Activated T-cell treated with anti-CD3 and anti-CD28 coated beads for 48 hours (primary cell): ENCODE measurements at regions not wholly inside any gene's neighbourhood (a gene's known extent, or its start where the extent isn't known, plus 50 kb on each side); places are given as distances from the start of the nearest gene placed in this dataset.

ENCODE experiments used
- DNase-seq: peaks from one replicate; pipeline ENCODE4 v3.0.0-alpha.2; 2020; ENCODE audit warnings: low read depth

- no peak for DNase-seq
Measured at GRCh38 chrX:16451334-16451733, 198.6 kb upstream of the S100G start.

GRCh38 chrX:16454926-16455325 lies 195.0 kb upstream of the S100G start:
- DNase-seq, result no peak

- DNase-seq, result no peak
Measured at GRCh38 chrX:16457239-16457638, 192.7 kb upstream of the S100G start.

GRCh38 chrX:16458208-16458607 lies 191.8 kb upstream of the S100G start:
- DNase-seq, result no peak

- DNase-seq, result no peak
Measured at GRCh38 chrX:16459008-16459407, 190.9 kb upstream of the S100G start.

GRCh38 chrX:16461968-16462367 lies 188.0 kb upstream of the S100G start:
- no peak for DNase-seq

- no peak for DNase-seq
Measured at GRCh38 chrX:16462912-16463311, 187.0 kb upstream of the S100G start.

- DNase-seq, result no peak
Measured at GRCh38 chrX:16464369-16464768, 185.6 kb upstream of the S100G start.

- no peak for DNase-seq
Measured at GRCh38 chrX:16465081-16465876, 184.7 kb upstream of the S100G start.

- DNase-seq, result no peak
Measured at GRCh38 chrX:16466640-16467432, 183.1 kb upstream of the S100G start.

GRCh38 chrX:16469870-16470269 lies 180.1 kb upstream of the S100G start:
- no peak for DNase-seq

- DNase-seq, result no peak
Measured at GRCh38 chrX:16472345-16472744, 177.6 kb upstream of the S100G start.

- no peak for DNase-seq
Measured at GRCh38 chrX:16474511-16474910, 175.4 kb upstream of the S100G start.

GRCh38 chrX:16476009-16476408 lies 173.9 kb upstream of the S100G start:
- DNase-seq, result no peak

GRCh38 chrX:16476692-16477091 lies 173.3 kb upstream of the S100G start:
- no peak for DNase-seq

GRCh38 chrX:16479206-16479869 lies 170.6 kb upstream of the S100G start:
- DNase-seq, result no peak

- no peak for DNase-seq
Measured at GRCh38 chrX:16480049-16480448, 169.9 kb upstream of the S100G start.

GRCh38 chrX:16484338-16484737 lies 165.6 kb upstream of the S100G start:
- DNase-seq, result no peak

- no peak for DNase-seq
Measured at GRCh38 chrX:16487620-16488385, 162.2 kb upstream of the S100G start.

GRCh38 chrX:16488959-16489358 lies 161.0 kb upstream of the S100G start:
- no peak for DNase-seq

- DNase-seq, result no peak
Measured at GRCh38 chrX:16491461-16491860, 158.5 kb upstream of the S100G start.

- no peak for DNase-seq
Measured at GRCh38 chrX:16496175-16496574, 153.8 kb upstream of the S100G start.
